ENCODE measurements at regions not wholly inside any gene's neighbourhood (a gene's known extent, or its start where the extent isn't known, plus 50 kb on each side); places are given as distances from the start of the nearest gene placed in this dataset.

GRCh38 chr2:225156853-225157451, 114.7 kb upstream of the DOCK10 start:
- FAIRE-seq = no peak
- no peak for DNase-seq (ENCODE audit: low spot score)

- FAIRE-seq = no peak
Observed at GRCh38 chr2:225140723-225141122, 98.5 kb upstream of the DOCK10 start.

GRCh38 chr2:225137971-225138370, 95.7 kb upstream of the DOCK10 start:
- DNase-seq (ENCODE audit: low spot score) = no peak
- no peak for FAIRE-seq

More at GRCh38 chr2:225140723-225141122, 98.5 kb upstream of the DOCK10 start:
- DNase-seq (ENCODE audit: low spot score) = no peak

- DNase-seq (ENCODE audit: low spot score) = no peak
Observed at GRCh38 chr2:225136552-225136951, 94.3 kb upstream of the DOCK10 start.

GRCh38 chr2:225131898-225132297, 89.6 kb upstream of the DOCK10 start:
- FAIRE-seq (no peak), DNase-seq (ENCODE audit: low spot score) (no peak)

More at GRCh38 chr2:225136552-225136951, 94.3 kb upstream of the DOCK10 start:
- no peak for FAIRE-seq

GRCh38 chr2:225130093-225130492, 87.8 kb upstream of the DOCK10 start:
- FAIRE-seq = no peak
- DNase-seq (ENCODE audit: low spot score) = no peak

- DNase-seq (ENCODE audit: low spot score) (no peak), FAIRE-seq (no peak)
Observed at GRCh38 chr2:225124311-225125017, 82.2 kb upstream of the DOCK10 start.

- DNase-seq (ENCODE audit: low spot score) = no peak
Observed at GRCh38 chr2:225122583-225123486, 80.6 kb upstream of the DOCK10 start.

GRCh38 chr2:225122007-225122406, 79.7 kb upstream of the DOCK10 start:
- no peak for DNase-seq (ENCODE audit: low spot score)
- FAIRE-seq = no peak

More at GRCh38 chr2:225122583-225123486, 80.6 kb upstream of the DOCK10 start:
- FAIRE-seq = no peak

GRCh38 chr2:225120186-225120585, 77.9 kb upstream of the DOCK10 start:
- FAIRE-seq (no peak), DNase-seq (ENCODE audit: low spot score) (peak; percentile 48)

- FAIRE-seq = no peak
- DNase-seq (ENCODE audit: low spot score) = no peak
Observed at GRCh38 chr2:225117051-225117716, 74.9 kb upstream of the DOCK10 start.

- no peak for FAIRE-seq
- no peak for DNase-seq (ENCODE audit: low spot score)
Observed at GRCh38 chr2:225114786-225115323, 72.6 kb upstream of the DOCK10 start.

- FAIRE-seq (no peak), DNase-seq (ENCODE audit: low spot score) (no peak)
Observed at GRCh38 chr2:225113371-225114015, 71.2 kb upstream of the DOCK10 start.

- DNase-seq (ENCODE audit: low spot score) (no peak), FAIRE-seq (no peak)
Observed at GRCh38 chr2:225112362-225113126, 70.3 kb upstream of the DOCK10 start.

GRCh38 chr2:225108805-225109204, 66.5 kb upstream of the DOCK10 start:
- FAIRE-seq = no peak
- DNase-seq (ENCODE audit: low spot score) = no peak

- DNase-seq (ENCODE audit: low spot score) (no peak), FAIRE-seq (no peak)
Observed at GRCh38 chr2:225104971-225105370, 62.7 kb upstream of the DOCK10 start.

- no peak for FAIRE-seq
- no peak for DNase-seq (ENCODE audit: low spot score)
Observed at GRCh38 chr2:225104321-225104720, 62.1 kb upstream of the DOCK10 start.

GRCh38 chr2:225103737-225104141, 61.5 kb upstream of the DOCK10 start:
- no peak for FAIRE-seq

GRCh38 chr2:225100856-225101294, 58.6 kb upstream of the DOCK10 start:
- FAIRE-seq = no peak
- DNase-seq (ENCODE audit: low spot score) = peak; percentile 60

More at GRCh38 chr2:225103737-225104141, 61.5 kb upstream of the DOCK10 start:
- peak; percentile 22 for DNase-seq (ENCODE audit: low spot score)

- FAIRE-seq = peak; percentile 58
- peak; percentile 13 for DNase-seq (ENCODE audit: low spot score)
Observed at GRCh38 chr2:225100269-225100668, 58.0 kb upstream of the DOCK10 start.
